ENCODE measurements at regions not wholly inside any gene's neighbourhood (a gene's known extent, or its start where the extent isn't known, plus 50 kb on each side); places are given as distances from the start of the nearest gene placed in this dataset.

- no peaks in the 10 kb centered on the region for H3K9me3 Mint-ChIP-seq (ENCODE audit: low read depth)
- no peaks in the 10 kb centered on the region for H3K4me1 Mint-ChIP-seq (ENCODE audit: low read depth)
- TF ChIP-seq, protein P1, sequence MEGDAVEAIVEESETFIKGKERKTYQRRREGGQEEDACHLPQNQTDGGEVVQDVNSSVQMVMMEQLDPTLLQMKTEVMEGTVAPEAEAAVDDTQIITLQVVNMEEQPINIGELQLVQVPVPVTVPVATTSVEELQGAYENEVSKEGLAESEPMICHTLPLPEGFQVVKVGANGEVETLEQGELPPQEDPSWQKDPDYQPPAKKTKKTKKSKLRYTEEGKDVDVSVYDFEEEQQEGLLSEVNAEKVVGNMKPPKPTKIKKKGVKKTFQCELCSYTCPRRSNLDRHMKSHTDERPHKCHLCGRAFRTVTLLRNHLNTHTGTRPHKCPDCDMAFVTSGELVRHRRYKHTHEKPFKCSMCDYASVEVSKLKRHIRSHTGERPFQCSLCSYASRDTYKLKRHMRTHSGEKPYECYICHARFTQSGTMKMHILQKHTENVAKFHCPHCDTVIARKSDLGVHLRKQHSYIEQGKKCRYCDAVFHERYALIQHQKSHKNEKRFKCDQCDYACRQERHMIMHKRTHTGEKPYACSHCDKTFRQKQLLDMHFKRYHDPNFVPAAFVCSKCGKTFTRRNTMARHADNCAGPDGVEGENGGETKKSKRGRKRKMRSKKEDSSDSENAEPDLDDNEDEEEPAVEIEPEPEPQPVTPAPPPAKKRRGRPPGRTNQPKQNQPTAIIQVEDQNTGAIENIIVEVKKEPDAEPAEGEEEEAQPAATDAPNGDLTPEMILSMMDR (IDR thresholded peaks at IDR 0.05; ENCODE audit: unreplicated experiment) = no peak
- no peaks in the 10 kb centered on the region for H3K36me3 Mint-ChIP-seq (ENCODE audit: insufficient read depth)
- H3K27ac Mint-ChIP-seq = no peak overlapping the region
- peaks cover 21% of the 10 kb centered on the region for H3K27me3 Mint-ChIP-seq
- H3K4me3 Mint-ChIP-seq (ENCODE audit: low read depth) = no peak overlapping the region
- no peak for DNase-seq (ENCODE audit: low spot score, unreplicated experiment)
Measured at GRCh38 chr10:125468278-125468677, 214.7 kb downstream of the TEX36 start.

- Mint-ChIP-seq H3K9me3 (ENCODE audit: low read depth) (no peaks in the 10 kb centered on the region), H3K27ac (no peak overlapping the region), H3K36me3 (ENCODE audit: insufficient read depth) (no peaks in the 10 kb centered on the region), H3K4me3 (ENCODE audit: low read depth) (no peak overlapping the region), H3K27me3 (peaks cover 21% of the 10 kb centered on the region), H3K4me1 (ENCODE audit: low read depth) (no peaks in the 10 kb centered on the region)
- TF ChIP-seq, protein P1 (IDR thresholded peaks at IDR 0.05; ENCODE audit: unreplicated experiment) = no peak
- DNase-seq (ENCODE audit: low spot score, unreplicated experiment) = no peak
Measured at GRCh38 chr10:125466685-125467084, 216.3 kb downstream of the TEX36 start.

DNA sequence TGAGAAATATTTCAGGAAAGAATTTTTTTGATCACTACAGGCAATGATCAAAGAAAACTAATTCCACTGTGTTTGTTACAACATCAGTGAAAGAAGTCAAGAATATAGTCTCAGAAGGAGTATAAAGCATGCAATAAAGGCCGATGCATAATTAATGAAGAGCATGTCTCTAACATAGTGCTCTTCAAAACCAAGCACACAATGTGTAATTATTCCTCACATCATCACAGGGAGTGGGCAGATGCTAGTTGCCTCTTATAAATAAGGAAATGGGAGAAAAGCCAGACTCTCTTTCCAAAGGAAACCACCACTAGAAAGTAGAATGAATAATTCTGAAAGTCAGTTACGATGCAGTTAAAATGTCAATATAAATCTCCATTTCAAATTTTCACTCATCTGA is 220.1 kb downstream of the TEX36 start:
- Mint-ChIP-seq H3K4me1 (ENCODE audit: low read depth) (no peaks in the 10 kb centered on the region), H3K36me3 (ENCODE audit: insufficient read depth) (no peaks in the 10 kb centered on the region), H3K27ac (no peak overlapping the region), H3K9me3 (ENCODE audit: low read depth) (no peaks in the 10 kb centered on the region), H3K27me3 (peaks cover 19% of the 10 kb centered on the region), H3K4me3 (ENCODE audit: low read depth) (no peak overlapping the region)
- no peak for DNase-seq (ENCODE audit: low spot score, unreplicated experiment)
- TF ChIP-seq, protein P1 (IDR thresholded peaks at IDR 0.05; ENCODE audit: unreplicated experiment) = no peak

GRCh38 chr10:125460326-125460725 is 222.6 kb downstream of the TEX36 start:
- TF ChIP-seq, protein P1 (IDR thresholded peaks at IDR 0.05; ENCODE audit: unreplicated experiment) = no peak
- Mint-ChIP-seq H3K36me3 (ENCODE audit: insufficient read depth) (no peaks in the 10 kb centered on the region), H3K27me3 (peaks cover 21% of the 10 kb centered on the region), H3K4me3 (ENCODE audit: low read depth) (no peak overlapping the region), H3K4me1 (ENCODE audit: low read depth) (peaks cover 7% of the 10 kb centered on the region), H3K9me3 (ENCODE audit: low read depth) (no peaks in the 10 kb centered on the region), H3K27ac (no peak overlapping the region)
- no peak for DNase-seq (ENCODE audit: low spot score, unreplicated experiment)

GRCh38 chr10:125457406-125457805 is 225.6 kb downstream of the TEX36 start:
- no peak overlapping the region for H3K27ac Mint-ChIP-seq
- no peaks in the 10 kb centered on the region for H3K36me3 Mint-ChIP-seq (ENCODE audit: insufficient read depth)
- TF ChIP-seq, protein P1 (IDR thresholded peaks at IDR 0.05; ENCODE audit: unreplicated experiment) = no peak
- H3K4me1 Mint-ChIP-seq (ENCODE audit: low read depth) = peaks cover 10% of the 10 kb centered on the region
- peaks cover 27% of the 10 kb centered on the region for H3K27me3 Mint-ChIP-seq
- no peak overlapping the region for H3K4me3 Mint-ChIP-seq (ENCODE audit: low read depth)
- no peaks in the 10 kb centered on the region for H3K9me3 Mint-ChIP-seq (ENCODE audit: low read depth)
- no peak for DNase-seq (ENCODE audit: low spot score, unreplicated experiment)

Data from progenitor cell of endocrine pancreas (in vitro differentiated cells).